ENCODE measurements at regions not wholly inside any gene's neighbourhood (a gene's known extent, or its start where the extent isn't known, plus 50 kb on each side); places are given as distances from the start of the nearest gene placed in this dataset.

- Histone ChIP-seq H4K20me1 (ENCODE audit: low read depth) (no peaks in the 10 kb centered on the region), H3K9ac (no peak overlapping the region), H3K27me3 (no peaks in the 10 kb centered on the region), H3K4me1 (no peaks in the 10 kb centered on the region), H3K4me2 (no peak overlapping the region), H3K79me2 (ENCODE audit: low read depth) (no peaks in the 10 kb centered on the region), H3K4me3 (no peak overlapping the region), H3F3A (ENCODE audit: low read depth) (no peaks in the 10 kb centered on the region), H3K36me3 (no peaks in the 10 kb centered on the region), H3K27ac (no peak overlapping the region), H2AFZ (replicated peaks) (no peak overlapping the region), H3K9me3 (ENCODE audit: low read depth) (no peaks in the 10 kb centered on the region)
- no peak for DNase-seq (ENCODE audit: low spot score)
- Mint-ChIP-seq H3K27ac (no peak overlapping the region), H3K4me1 (no peaks in the 10 kb centered on the region), H3K36me3 (no peaks in the 10 kb centered on the region), H3K9me3 (no peaks in the 10 kb centered on the region), H3K4me3 (no peak overlapping the region), H3K27me3 (ENCODE audit: insufficient read depth, low read depth) (no peaks in the 10 kb centered on the region)
- no peak for TF ChIP-seq EZH2 (IDR thresholded peaks at IDR 0.05)
- no peak for TF ChIP-seq CTCF (IDR thresholded peaks at IDR 0.05)
- TF ChIP-seq EZH2phosphoT487 (IDR thresholded peaks at IDR 0.05), result no peak
Measured at GRCh38 chr5:27234916-27235315, 196.5 kb upstream of the CDH9 start.

GRCh38 chr5:27221410-27221809 lies 183.0 kb upstream of the CDH9 start:
- no peaks in the 10 kb centered on the region for H3F3A ChIP-seq (ENCODE audit: low read depth)
- H3K27me3 ChIP-seq, result no peaks in the 10 kb centered on the region
- H3K79me2 ChIP-seq (ENCODE audit: low read depth), result no peaks in the 10 kb centered on the region
- H4K20me1 ChIP-seq (ENCODE audit: low read depth), result no peaks in the 10 kb centered on the region
- no peaks in the 10 kb centered on the region for H3K36me3 ChIP-seq
- H3K4me3 Mint-ChIP-seq, result no peak overlapping the region
- H3K27ac Mint-ChIP-seq, result no peak overlapping the region
- no peaks in the 10 kb centered on the region for H3K27me3 Mint-ChIP-seq (ENCODE audit: insufficient read depth, low read depth)
- no peak overlapping the region for H3K9ac ChIP-seq
- no peak overlapping the region for H3K4me3 ChIP-seq
- H2AFZ ChIP-seq (replicated peaks), result no peak overlapping the region
- no peaks in the 10 kb centered on the region for H3K36me3 Mint-ChIP-seq
- peaks cover 3% of the 10 kb centered on the region for H3K9me3 Mint-ChIP-seq
- H3K4me1 ChIP-seq, result no peaks in the 10 kb centered on the region
- no peak for TF ChIP-seq CTCF (IDR thresholded peaks at IDR 0.05)
- TF ChIP-seq EZH2phosphoT487 (IDR thresholded peaks at IDR 0.05), result no peak
- no peak for TF ChIP-seq EZH2 (IDR thresholded peaks at IDR 0.05)
- H3K9me3 ChIP-seq (ENCODE audit: low read depth), result no peaks in the 10 kb centered on the region
- no peak for DNase-seq (ENCODE audit: low spot score)
- H3K27ac ChIP-seq, result no peak overlapping the region
- H3K4me1 Mint-ChIP-seq, result no peaks in the 10 kb centered on the region
- no peak overlapping the region for H3K4me2 ChIP-seq

- Mint-ChIP-seq H3K27ac (no peak overlapping the region), H3K4me1 (no peaks in the 10 kb centered on the region), H3K27me3 (ENCODE audit: insufficient read depth, low read depth) (no peaks in the 10 kb centered on the region), H3K9me3 (no peaks in the 10 kb centered on the region), H3K4me3 (no peak overlapping the region), H3K36me3 (no peaks in the 10 kb centered on the region)
- no peak for DNase-seq (ENCODE audit: low spot score)
- Histone ChIP-seq H3F3A (ENCODE audit: low read depth) (no peaks in the 10 kb centered on the region), H3K9me3 (ENCODE audit: low read depth) (no peaks in the 10 kb centered on the region), H3K27me3 (no peaks in the 10 kb centered on the region), H3K4me1 (no peaks in the 10 kb centered on the region), H3K79me2 (ENCODE audit: low read depth) (no peaks in the 10 kb centered on the region), H3K9ac (no peak overlapping the region), H2AFZ (replicated peaks) (no peak overlapping the region), H4K20me1 (ENCODE audit: low read depth) (no peaks in the 10 kb centered on the region), H3K27ac (no peak overlapping the region), H3K36me3 (no peaks in the 10 kb centered on the region), H3K4me2 (no peak overlapping the region), H3K4me3 (no peak overlapping the region)
- TF ChIP-seq EZH2 (IDR thresholded peaks at IDR 0.05) (no peak), CTCF (IDR thresholded peaks at IDR 0.05) (no peak), EZH2phosphoT487 (IDR thresholded peaks at IDR 0.05) (no peak)
Measured at GRCh38 chr5:27220752-27221151, 182.4 kb upstream of the CDH9 start.

- DNase-seq (ENCODE audit: low spot score), result no peak
- H3K9me3 ChIP-seq (ENCODE audit: low read depth), result no peaks in the 10 kb centered on the region
- no peaks in the 10 kb centered on the region for H3F3A ChIP-seq (ENCODE audit: low read depth)
Measured at GRCh38 chr5:27217977-27218376, 179.6 kb upstream of the CDH9 start.

More at GRCh38 chr5:27217977-27218376, 179.6 kb upstream of the CDH9 start:
- H3K4me1 Mint-ChIP-seq, result no peaks in the 10 kb centered on the region
- no peaks in the 10 kb centered on the region for H3K36me3 Mint-ChIP-seq
- H3K4me3 Mint-ChIP-seq, result no peak overlapping the region
- no peak for TF ChIP-seq CTCF (IDR thresholded peaks at IDR 0.05)
- no peak for TF ChIP-seq EZH2 (IDR thresholded peaks at IDR 0.05)
- TF ChIP-seq EZH2phosphoT487 (IDR thresholded peaks at IDR 0.05), result no peak
- no peaks in the 10 kb centered on the region for H3K27me3 Mint-ChIP-seq (ENCODE audit: insufficient read depth, low read depth)
- H3K4me1 ChIP-seq, result no peaks in the 10 kb centered on the region
- H4K20me1 ChIP-seq (ENCODE audit: low read depth), result no peaks in the 10 kb centered on the region
- no peak overlapping the region for H3K27ac ChIP-seq
- no peak overlapping the region for H3K27ac Mint-ChIP-seq
- H3K27me3 ChIP-seq, result no peaks in the 10 kb centered on the region
- no peak overlapping the region for H3K4me3 ChIP-seq
- H3K79me2 ChIP-seq (ENCODE audit: low read depth), result no peaks in the 10 kb centered on the region
- no peak overlapping the region for H2AFZ ChIP-seq (replicated peaks)
- no peak overlapping the region for H3K9ac ChIP-seq
- H3K9me3 Mint-ChIP-seq, result no peaks in the 10 kb centered on the region
- no peak overlapping the region for H3K4me2 ChIP-seq
- H3K36me3 ChIP-seq, result no peaks in the 10 kb centered on the region
